Liver (tissue), 3 donors: ENCODE measurements at regions not wholly inside any gene's neighbourhood (a gene's known extent, or its start where the extent isn't known, plus 50 kb on each side); places are given as distances from the start of the nearest gene placed in this dataset.

Experiments
- ATF3 ChIP-seq: IDR thresholded peaks from 2 replicates; pipeline ENCODE4 v1.6.1; 2016; ENCODE audit warnings: antibody characterized with exemption
- CTCF ChIP-seq: fragments of 150-350 bp; IDR thresholded peaks from 2 replicates; pipeline ENCODE4 v1.5.1; 2017; ENCODE audit warnings: improper control_type of control experiment, low read depth, low read length; ENCODE audit not compliant: missing input control
- EGR1 ChIP-seq, 2 donors: IDR thresholded peaks; 2 replicates each; pipeline ENCODE4 v1.6.1; 2016 to 2018; ENCODE audit warnings: antibody characterized with exemption in 2 of 2, low read depth in 2 of 2
- GABPA ChIP-seq, 2 donors: IDR thresholded peaks in 1 of 2; conservative IDR thresholded peaks in 1 of 2; 2 replicates each; pipeline ENCODE4 v1.6.1; 2016; ENCODE audit warnings: antibody characterized with exemption in 2 of 2, mild to moderate bottlenecking in 1 of 2, moderate library complexity in 1 of 2
- HNF4A ChIP-seq, 2 donors: conservative IDR thresholded peaks; 2 replicates each; pipeline ENCODE4 v1.6.1; 2016; ENCODE audit warnings: antibody characterized with exemption in 2 of 2, mild to moderate bottlenecking in 2 of 2
- HNF4G ChIP-seq: IDR thresholded peaks from 2 replicates; pipeline ENCODE4 v1.6.1; 2016; ENCODE audit warnings: antibody characterized with exemption
- JUND ChIP-seq, 2 donors: IDR thresholded peaks; 2 replicates each; pipeline ENCODE4 v1.6.1; 2016; ENCODE audit warnings: antibody characterized with exemption in 2 of 2
- MAX ChIP-seq: IDR thresholded peaks from 2 replicates; pipeline ENCODE4 v1.6.1; 2016; ENCODE audit warnings: antibody characterized with exemption
- RAD21 ChIP-seq, 2 donors: IDR thresholded peaks; 2 replicates each; pipeline ENCODE4 v1.6.1; 2016; ENCODE audit warnings: antibody characterized with exemption in 2 of 2, mild to moderate bottlenecking in 2 of 2
- REST ChIP-seq: IDR thresholded peaks from 2 replicates; pipeline ENCODE4 v1.6.1; 2016; ENCODE audit warnings: antibody characterized with exemption, mild to moderate bottlenecking
- SP1 ChIP-seq: IDR thresholded peaks from 2 replicates; pipeline ENCODE4 v1.6.1; 2018; ENCODE audit warnings: antibody characterized with exemption, mild to moderate bottlenecking
- TAF1 ChIP-seq: conservative IDR thresholded peaks from 2 replicates; pipeline ENCODE4 v1.6.1; 2016; ENCODE audit warnings: antibody characterized with exemption, mild to moderate bottlenecking
- YY1 ChIP-seq: IDR thresholded peaks from 2 replicates; pipeline ENCODE4 v1.6.1; 2016; ENCODE audit warnings: antibody characterized with exemption, mild to moderate bottlenecking
- donor health status: healthy.
- donor health status: healthy.

- TF ChIP-seq ATF3 = no peak
- TF ChIP-seq CTCF = no peak
- TF ChIP-seq YY1 = no peak
- no peak for TF ChIP-seq REST
- no peak for TF ChIP-seq MAX
- no peak for TF ChIP-seq GABPA (IDR thresholded peaks at IDR 0.05 in 1 of 2, conservative IDR thresholded peaks at IDR 0.05 in 1 of 2)
- no peak for TF ChIP-seq SP1
- TF ChIP-seq HNF4A (conservative IDR thresholded peaks at IDR 0.05) = no peak
- TF ChIP-seq TAF1 = no peak
- no peak for TF ChIP-seq EGR1 (IDR thresholded peaks at IDR 0.05; ENCODE audit: low read depth in 2 of 2)
- TF ChIP-seq RAD21 (IDR thresholded peaks at IDR 0.05) = no peak
- TF ChIP-seq JUND (IDR thresholded peaks at IDR 0.05) = no peak
- no peak for TF ChIP-seq HNF4G
Measured at GRCh38 chr4:154123897-154124296, 335.0 kb upstream of the SFRP2 start.
